Hepatocyte (in vitro differentiated cells): ENCODE measurements at regions not wholly inside any gene's neighbourhood (a gene's known extent, or its start where the extent isn't known, plus 50 kb on each side); places are given as distances from the start of the nearest gene placed in this dataset.

ENCODE experiments used
- CTCF ChIP-seq: fragments of 200-600 bp; sonication (generic); IDR thresholded peaks from 2 replicates; pipeline ENCODE4 v1.5.1; 2016; ENCODE audit warnings: antibody characterized with exemption, mild to moderate bottlenecking; ENCODE audit not compliant: poor library complexity
- EZH2 ChIP-seq: fragments of 200-600 bp; sonication (generic); IDR thresholded peaks from 2 replicates; pipeline ENCODE4 v1.6.1; 2016; ENCODE audit warnings: antibody characterized with exemption, mild to moderate bottlenecking, borderline replicate concordance
- EZH2phosphoT487 ChIP-seq: fragments of 200-600 bp; sonication (generic); IDR thresholded peaks from one replicate; pipeline ENCODE4 v1.6.1; 2018; ENCODE audit warnings: antibody characterized with exemption, mild to moderate bottlenecking, low read depth, moderate library complexity; ENCODE audit not compliant: unreplicated experiment, severe bottlenecking

GRCh38 chr5:124614836-124615385 lies 131.5 kb downstream of the ZNF608 start:
- no peak for TF ChIP-seq CTCF
- no peak for TF ChIP-seq EZH2
- TF ChIP-seq EZH2phosphoT487: no peak
